Ovary (tissue), 3 donors: ENCODE measurements at regions not wholly inside any gene's neighbourhood (a gene's known extent, or its start where the extent isn't known, plus 50 kb on each side); places are given as distances from the start of the nearest gene placed in this dataset.

Source experiments
- CTCF ChIP-seq, 3 donors: fragments of 450-650 bp in 2 of 3; fragments of 200-600 bp in 1 of 3; IDR thresholded peaks; one replicate each; pipeline versions ENCODE4 v1.5.1 to v1.8.0; 2016 to 2022; ENCODE audit warnings: antibody characterized with exemption in 3 of 3, mild to moderate bottlenecking in 1 of 3
- POLR2A ChIP-seq: fragments of 450-650 bp; IDR thresholded peaks from one replicate; pipeline ENCODE4 v1.6.1; 2017; ENCODE audit warnings: antibody characterized with exemption, mild to moderate bottlenecking, moderate library complexity
- donor health status: DM: no; HTN: no; CAD: no.

- no peak for TF ChIP-seq CTCF (IDR thresholded peaks at IDR 0.05)
- TF ChIP-seq POLR2A = no peak
Observed at GRCh38 chr13:93146584-93147297, 79.9 kb upstream of the GPC6 start.
